Coronary artery (tissue), 2 donors: ENCODE measurements at regions not wholly inside any gene's neighbourhood (a gene's known extent, or its start where the extent isn't known, plus 50 kb on each side); places are given as distances from the start of the nearest gene placed in this dataset.

Experiments
- DNase-seq: peaks from one replicate; pipeline ENCODE4 v3.0.0-alpha.2; 2017; ENCODE audit warnings: low spot score
- H3K27ac ChIP-seq, 2 donors: fragments of 200-600 bp; sonication (generic); one replicate each; pipeline ENCODE4 v1.5.1; 2016 to 2019
- H3K4me3 ChIP-seq: fragments of 200-600 bp; sonication (generic); 2 replicates; pipeline ENCODE4 v1.5.1; 2016; ENCODE audit warnings: mild to moderate bottlenecking, moderate library complexity
- TF ChIP-seq, protein P1 (sequence below): fragments of 200-600 bp; sonication (generic); IDR thresholded peaks from one replicate; pipeline ENCODE4 v1.5.1; 2019; ENCODE audit warnings: antibody characterized with exemption

DNA sequence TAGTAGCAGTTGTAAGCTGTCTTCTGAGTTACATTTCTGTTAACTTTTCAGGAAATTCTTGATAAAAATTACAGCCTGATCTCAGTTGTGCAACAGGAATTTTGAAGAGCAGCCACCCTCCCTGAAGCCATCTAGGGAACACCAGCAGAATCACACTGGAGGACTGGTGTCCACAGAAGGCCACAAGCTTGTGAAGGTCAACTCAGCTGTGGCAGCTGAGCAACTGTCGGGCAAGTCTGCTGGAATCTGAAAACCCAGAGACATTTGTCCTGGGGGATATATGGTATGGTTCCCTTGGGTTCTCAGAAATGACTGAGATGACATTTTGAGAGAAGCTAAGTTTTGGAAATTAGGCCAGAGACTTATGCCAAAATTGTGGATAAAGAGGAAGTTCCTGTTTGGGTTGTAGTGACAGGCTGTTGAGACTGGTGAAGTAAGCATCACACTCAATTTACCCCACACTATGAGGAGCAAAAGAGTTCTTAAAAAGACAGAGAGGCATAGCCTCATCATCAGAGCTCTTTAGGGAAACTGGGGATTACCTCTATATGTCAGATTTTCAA, 78.1 kb upstream of the TNIP3 start:
- Histone ChIP-seq H3K4me3 (no peak overlapping the region), H3K27ac (no peak overlapping the region)
- no peak for DNase-seq
- TF ChIP-seq, protein P1, sequence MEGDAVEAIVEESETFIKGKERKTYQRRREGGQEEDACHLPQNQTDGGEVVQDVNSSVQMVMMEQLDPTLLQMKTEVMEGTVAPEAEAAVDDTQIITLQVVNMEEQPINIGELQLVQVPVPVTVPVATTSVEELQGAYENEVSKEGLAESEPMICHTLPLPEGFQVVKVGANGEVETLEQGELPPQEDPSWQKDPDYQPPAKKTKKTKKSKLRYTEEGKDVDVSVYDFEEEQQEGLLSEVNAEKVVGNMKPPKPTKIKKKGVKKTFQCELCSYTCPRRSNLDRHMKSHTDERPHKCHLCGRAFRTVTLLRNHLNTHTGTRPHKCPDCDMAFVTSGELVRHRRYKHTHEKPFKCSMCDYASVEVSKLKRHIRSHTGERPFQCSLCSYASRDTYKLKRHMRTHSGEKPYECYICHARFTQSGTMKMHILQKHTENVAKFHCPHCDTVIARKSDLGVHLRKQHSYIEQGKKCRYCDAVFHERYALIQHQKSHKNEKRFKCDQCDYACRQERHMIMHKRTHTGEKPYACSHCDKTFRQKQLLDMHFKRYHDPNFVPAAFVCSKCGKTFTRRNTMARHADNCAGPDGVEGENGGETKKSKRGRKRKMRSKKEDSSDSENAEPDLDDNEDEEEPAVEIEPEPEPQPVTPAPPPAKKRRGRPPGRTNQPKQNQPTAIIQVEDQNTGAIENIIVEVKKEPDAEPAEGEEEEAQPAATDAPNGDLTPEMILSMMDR: no peak

DNA sequence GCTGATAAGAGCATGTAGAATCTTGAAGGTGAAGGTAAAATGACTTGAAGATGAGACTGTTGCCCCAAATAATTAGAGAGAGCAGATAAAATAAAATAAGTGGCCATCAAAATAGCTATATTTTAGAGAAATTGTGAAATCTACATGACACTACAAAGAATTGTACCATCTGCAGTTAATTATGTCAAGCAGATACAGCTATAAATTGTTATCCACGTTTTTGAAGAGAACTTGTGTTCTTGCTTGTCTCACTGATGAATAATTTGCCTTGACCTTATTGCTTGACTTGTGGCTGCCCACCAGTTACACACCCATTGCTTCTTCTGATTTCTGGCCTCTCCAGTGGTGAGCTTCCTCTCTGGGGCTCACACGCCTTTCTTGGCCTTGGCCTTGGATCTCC, 75.8 kb upstream of the TNIP3 start:
- Histone ChIP-seq H3K4me3 (no peak overlapping the region), H3K27ac (no peak overlapping the region)
- TF ChIP-seq, protein P1: no peak
- DNase-seq: no peak

DNA sequence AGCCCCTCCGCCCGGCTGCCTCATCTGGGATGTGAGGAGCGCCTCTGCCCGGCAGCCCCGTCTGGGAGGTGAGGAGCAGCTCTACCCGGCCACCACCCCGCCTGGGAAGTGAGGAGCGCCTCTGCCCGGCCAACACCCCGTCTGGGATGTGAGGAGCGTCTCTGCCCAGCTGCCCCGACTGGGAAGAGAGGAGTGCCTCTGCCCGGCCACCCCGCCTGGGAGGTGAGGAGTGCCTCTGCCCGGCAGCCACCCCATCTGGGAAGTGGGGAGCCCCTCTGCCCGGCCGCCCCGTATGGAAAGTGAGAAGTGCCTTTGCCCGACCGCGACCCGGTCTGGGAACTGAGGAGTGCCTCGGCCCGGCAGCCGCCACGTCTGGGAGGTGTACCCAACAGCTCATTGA, 74.3 kb upstream of the TNIP3 start:
- Histone ChIP-seq H3K4me3 (no peak overlapping the region), H3K27ac (no peak overlapping the region)
- TF ChIP-seq, protein P1: no peak
- DNase-seq: no peak

DNA sequence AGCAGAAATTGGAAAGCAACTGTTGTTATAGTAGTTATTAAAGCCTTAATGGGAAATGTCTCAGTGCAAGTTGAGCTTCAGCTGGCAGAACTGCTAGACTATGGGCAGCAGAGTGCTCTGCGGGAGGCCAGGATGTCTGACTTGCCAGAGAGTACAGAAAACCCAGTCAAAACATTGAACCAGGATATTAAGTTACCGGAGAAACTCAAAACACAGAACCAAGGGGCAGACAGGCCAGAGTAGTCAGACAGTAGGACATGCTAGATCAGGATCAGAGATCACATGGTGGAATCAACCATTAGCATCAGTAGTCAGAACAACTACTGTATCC, 72.9 kb upstream of the TNIP3 start:
- no peak for DNase-seq
- Histone ChIP-seq H3K27ac (no peak overlapping the region), H3K4me3 (no peak overlapping the region)
- TF ChIP-seq, protein P1: no peak

DNA sequence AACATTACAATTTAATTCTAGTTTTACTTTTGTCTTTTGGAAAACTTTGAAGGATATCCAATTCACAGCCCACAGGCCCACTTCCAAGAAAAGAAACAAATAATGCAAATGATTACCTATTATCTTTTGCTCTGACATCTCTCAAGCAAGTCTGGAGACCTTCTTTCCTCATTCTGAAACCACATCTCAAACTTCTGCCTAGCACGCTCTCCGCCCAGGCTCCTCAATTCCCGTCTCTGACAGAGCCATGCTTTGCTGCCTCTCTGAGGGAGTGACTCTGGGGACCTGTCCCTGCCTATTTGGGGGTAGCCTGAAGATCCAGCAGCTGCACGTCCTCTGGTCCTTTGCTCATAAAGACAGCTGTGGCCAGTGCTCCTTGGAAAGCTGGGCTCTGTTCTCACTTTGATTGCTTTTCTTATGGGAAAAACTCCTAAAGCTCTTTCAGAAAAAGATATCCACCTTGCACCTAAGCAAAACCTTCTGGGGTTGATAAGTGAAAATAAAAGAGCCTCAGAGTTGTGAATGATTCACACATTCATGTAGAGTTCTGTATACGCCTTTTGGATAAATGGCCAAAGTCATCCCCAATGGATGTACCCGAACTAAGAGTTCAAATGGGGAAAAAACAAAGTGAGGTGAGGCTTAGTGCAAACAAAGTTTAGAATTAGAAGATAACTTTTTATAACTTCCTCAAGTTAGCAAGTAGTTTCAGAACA, 72.4 kb upstream of the TNIP3 start:
- H3K27ac ChIP-seq: no peak overlapping the region
- H3K4me3 ChIP-seq: no peak overlapping the region
- TF ChIP-seq, protein P1: no peak
- DNase-seq: no peak

DNA sequence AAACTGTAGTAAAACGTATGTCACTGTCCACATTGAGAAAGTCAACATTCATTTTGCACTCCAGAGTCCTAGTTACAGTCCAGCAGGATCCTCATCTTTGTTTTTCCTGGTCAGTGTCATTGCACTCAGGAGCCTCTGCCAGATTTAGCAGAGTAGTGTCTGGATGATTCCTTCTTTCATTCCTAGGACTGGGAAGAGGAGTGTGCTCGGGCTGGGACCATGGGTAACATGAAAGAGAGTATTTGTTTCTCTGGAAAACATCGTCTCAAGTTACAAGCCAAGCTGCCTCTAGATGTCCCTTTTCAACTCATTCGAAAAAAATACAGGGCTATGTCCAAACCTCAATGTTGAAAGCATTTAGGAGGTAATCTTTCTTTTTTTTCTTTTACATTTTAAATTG, 69.9 kb upstream of the TNIP3 start:
- Histone ChIP-seq H3K4me3 (no peak overlapping the region), H3K27ac (no peak overlapping the region)
- DNase-seq: no peak
- TF ChIP-seq, protein P1: no peak

DNA sequence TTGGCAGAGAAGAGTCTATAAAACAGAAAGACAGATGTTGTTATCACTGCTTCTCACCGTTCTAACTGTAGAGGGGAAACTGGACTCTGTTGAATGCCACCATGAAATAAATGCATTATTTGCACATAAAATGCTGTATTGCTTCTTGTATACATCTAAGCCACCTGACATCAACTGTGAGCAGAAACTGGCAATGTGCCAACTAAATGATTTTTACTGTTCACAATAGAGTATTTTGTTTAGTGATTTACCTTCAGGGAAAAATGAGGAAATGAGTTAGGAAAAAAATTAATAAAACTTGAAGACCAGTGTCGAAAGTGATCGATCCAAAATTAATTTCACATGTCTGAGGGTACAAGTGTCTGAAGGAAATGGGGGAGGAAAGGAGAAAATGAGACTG, 65.9 kb upstream of the TNIP3 start:
- TF ChIP-seq, protein P1: no peak
- no peak for DNase-seq
- Histone ChIP-seq H3K27ac (no peak overlapping the region), H3K4me3 (no peak overlapping the region)
